ENCODE measurements at regions not wholly inside any gene's neighbourhood (a gene's known extent, or its start where the extent isn't known, plus 50 kb on each side); places are given as distances from the start of the nearest gene placed in this dataset.

DNA sequence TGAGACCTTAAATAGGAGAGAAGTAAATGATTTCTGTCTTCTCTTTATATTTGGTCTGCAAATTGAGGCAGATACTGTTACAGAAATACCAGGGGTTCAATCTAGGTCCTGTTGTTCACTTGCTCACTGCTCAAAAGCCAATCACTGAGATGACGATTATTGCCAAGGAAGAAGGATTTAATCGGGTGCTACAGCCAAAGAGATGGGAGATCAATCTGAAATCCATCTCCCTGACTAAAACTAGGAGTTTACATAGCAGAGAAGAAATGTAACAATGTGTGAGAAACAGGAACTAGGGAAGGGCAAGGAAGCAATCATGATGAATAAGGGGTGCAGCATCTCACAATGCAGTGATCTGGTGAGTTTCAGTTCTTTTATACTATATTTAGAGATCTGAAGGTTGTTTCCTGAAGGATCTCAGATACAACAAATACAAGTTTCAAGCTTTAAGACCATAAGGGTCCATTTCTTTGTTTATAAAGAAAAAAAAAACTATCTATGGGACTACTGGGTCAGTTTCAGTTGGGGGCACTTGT, 117.9 kb upstream of the FAM9B start:
- 98 to 100% methylated on average over 2 of the region's 2 CpGs for WGBS, 2 donors
- intact Hi-C loops (cut with DNase I), result no loop called here
- DNase-seq, result no peak
- peaks cover 0 to 7% (median 0%) of the 10 kb centered on the region in 11 donors for H3K9me3 ChIP-seq
- no peak overlapping the region for H3K27ac ChIP-seq
- peaks cover 0 to 22% (median 0%) of the 10 kb centered on the region in 7 donors for H3K27me3 ChIP-seq
- ATAC-seq, result no peak
- no peaks in the 10 kb centered on the region for H3K4me1 ChIP-seq
- no peak overlapping the region for H3K4me3 ChIP-seq
- no peaks in the 10 kb centered on the region for H3K36me3 ChIP-seq
- TF ChIP-seq, protein P1, sequence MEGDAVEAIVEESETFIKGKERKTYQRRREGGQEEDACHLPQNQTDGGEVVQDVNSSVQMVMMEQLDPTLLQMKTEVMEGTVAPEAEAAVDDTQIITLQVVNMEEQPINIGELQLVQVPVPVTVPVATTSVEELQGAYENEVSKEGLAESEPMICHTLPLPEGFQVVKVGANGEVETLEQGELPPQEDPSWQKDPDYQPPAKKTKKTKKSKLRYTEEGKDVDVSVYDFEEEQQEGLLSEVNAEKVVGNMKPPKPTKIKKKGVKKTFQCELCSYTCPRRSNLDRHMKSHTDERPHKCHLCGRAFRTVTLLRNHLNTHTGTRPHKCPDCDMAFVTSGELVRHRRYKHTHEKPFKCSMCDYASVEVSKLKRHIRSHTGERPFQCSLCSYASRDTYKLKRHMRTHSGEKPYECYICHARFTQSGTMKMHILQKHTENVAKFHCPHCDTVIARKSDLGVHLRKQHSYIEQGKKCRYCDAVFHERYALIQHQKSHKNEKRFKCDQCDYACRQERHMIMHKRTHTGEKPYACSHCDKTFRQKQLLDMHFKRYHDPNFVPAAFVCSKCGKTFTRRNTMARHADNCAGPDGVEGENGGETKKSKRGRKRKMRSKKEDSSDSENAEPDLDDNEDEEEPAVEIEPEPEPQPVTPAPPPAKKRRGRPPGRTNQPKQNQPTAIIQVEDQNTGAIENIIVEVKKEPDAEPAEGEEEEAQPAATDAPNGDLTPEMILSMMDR (IDR thresholded peaks at IDR 0.05), result no peak

- ATAC-seq, result no peak
- Histone ChIP-seq H3K9me3 (peaks cover 0 to 7% (median 0%) of the 10 kb centered on the region in 11 donors), H3K27ac (no peak overlapping the region), H3K27me3 (peaks cover 0 to 13% (median 0%) of the 10 kb centered on the region in 7 donors), H3K4me3 (no peak overlapping the region), H3K36me3 (no peaks in the 10 kb centered on the region), H3K4me1 (no peaks in the 10 kb centered on the region)
- no peak for DNase-seq
- TF ChIP-seq, protein P1 (IDR thresholded peaks at IDR 0.05), result no peak
- intact Hi-C loops (cut with DNase I), result no loop called here
- 44 to 60% methylated on average over 1 of the region's 1 CpG for WGBS, 2 donors
Measured at GRCh38 chrX:9153300-9153699, 119.4 kb upstream of the FAM9B start.

DNA sequence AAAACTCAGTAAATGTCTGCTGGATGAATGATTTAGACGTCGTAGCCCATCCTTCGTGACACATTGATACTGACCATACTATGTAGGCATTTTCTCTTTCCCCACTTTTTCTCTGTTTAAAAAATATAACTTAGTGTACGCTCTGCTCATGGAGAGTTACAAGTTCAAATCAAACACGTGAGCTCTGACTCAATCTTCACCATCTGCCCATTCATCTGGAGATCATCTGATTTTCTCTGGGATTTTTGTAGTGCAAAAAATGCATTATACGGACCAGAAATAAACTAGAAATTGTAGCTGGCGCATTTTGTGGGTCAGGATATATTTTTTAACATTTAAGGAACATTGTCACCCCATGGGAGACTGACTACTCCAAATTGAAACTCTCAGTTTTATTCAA, 124.7 kb upstream of the FAM9B start:
- Histone ChIP-seq H3K4me1 (peaks cover 0 to 3% (median 0%) of the 10 kb centered on the region in 9 donors), H3K4me3 (no peak overlapping the region), H3K9me3 (no peaks in the 10 kb centered on the region), H3K27me3 (peaks cover 0 to 25% (median 0%) of the 10 kb centered on the region in 7 donors), H3K27ac (no peak overlapping the region), H3K36me3 (no peaks in the 10 kb centered on the region)
- ATAC-seq (no peak), DNase-seq (no peak)
- 90 to 92% methylated on average over 7 of the region's 7 CpGs for WGBS, 2 donors
- intact Hi-C loops (cut with DNase I), result no loop called here
- TF ChIP-seq, protein P1 (IDR thresholded peaks at IDR 0.05), result no peak

DNA sequence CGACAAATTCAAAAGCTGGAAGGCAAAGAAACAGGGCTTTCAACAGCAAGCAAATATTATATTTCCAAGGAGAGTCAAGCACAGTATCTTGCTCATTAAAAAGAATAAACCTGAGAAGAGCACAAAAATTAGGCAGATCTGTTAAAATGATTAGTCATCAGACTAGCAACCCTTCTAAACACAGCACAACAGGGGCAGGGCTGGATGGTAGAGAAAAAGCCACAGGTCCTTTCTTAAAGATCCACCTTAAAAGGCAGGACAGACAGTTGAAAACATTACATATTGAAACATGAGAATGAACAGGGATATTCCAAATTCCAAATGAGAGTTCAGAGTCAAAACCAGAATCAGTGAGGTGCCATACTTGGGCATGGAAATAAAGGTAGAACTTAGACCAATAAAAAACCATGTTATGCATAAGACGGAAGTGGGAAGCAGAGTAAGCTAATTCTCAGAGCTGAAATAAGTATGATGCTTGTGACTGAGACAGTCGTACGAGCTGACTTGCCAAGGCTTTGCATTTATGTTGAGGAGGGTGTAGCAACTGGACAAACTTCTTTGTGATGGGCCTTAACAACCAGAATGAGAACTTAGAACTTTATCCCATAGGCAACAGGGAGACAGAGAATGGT, 126.9 kb upstream of the FAM9B start:
- ATAC-seq (no peak), DNase-seq (no peak)
- TF ChIP-seq, protein P1 (IDR thresholded peaks at IDR 0.05), result no peak
- peaks cover 0 to 5% (median 0%) of the 10 kb centered on the region in 9 donors for H3K4me1 ChIP-seq
- WGBS, 2 donors, result 97 to 98% methylated on average over 4 of the region's 4 CpGs
- H3K27ac ChIP-seq, result no peak overlapping the region
- no peaks in the 10 kb centered on the region for H3K9me3 ChIP-seq
- intact Hi-C loops (cut with DNase I), result no loop called here
- no peaks in the 10 kb centered on the region for H3K36me3 ChIP-seq
- H3K27me3 ChIP-seq, result peaks cover 0 to 30% (median 0%) of the 10 kb centered on the region in 7 donors
- H3K4me3 ChIP-seq, result no peak overlapping the region

Measured in heart right ventricle (tissue), 16 donors.